Glomerular endothelial cell (primary cell): ENCODE measurements at regions not wholly inside any gene's neighbourhood (a gene's known extent, or its start where the extent isn't known, plus 50 kb on each side); places are given as distances from the start of the nearest gene placed in this dataset.
"Not testable (repeated sequence)": the region's sequence is repeated elsewhere in the genome, so short reads cannot be mapped to it uniquely, and the experiment has no call there.

Experiments
- DNase-seq: peaks from one replicate; pipeline ENCODE4 v3.0.0-alpha.2; 2011; ENCODE audit warnings: low read depth, low spot score; ENCODE audit errors: extremely low read depth

- no peak for DNase-seq
Measured at GRCh38 chr13:99074693-99075092, 96.8 kb upstream of the DOCK9 start.

GRCh38 chr13:99075268-99076191 is 97.7 kb upstream of the DOCK9 start:
- no peak for DNase-seq

- DNase-seq: no peak
Measured at GRCh38 chr13:99078017-99078771, 100.3 kb upstream of the DOCK9 start.

DNA sequence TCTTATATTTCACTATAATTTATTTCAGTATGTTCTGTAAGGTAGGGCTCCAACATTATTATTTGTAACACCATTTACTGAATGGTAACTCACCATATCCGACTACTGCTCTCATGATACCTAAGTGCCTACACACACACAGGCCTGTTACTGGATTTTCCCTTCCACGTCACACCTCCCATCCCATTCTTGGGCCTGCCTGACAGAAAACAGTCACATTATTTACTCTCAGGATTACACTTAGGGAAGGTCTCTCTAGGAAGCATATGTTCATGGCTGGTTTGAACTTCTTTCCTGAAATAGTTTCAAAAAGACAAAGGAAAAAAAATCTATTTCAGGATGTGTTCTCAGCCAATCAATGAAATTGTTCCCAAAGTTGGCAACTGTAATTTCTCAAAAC is 102.3 kb upstream of the DOCK9 start:
- no peak for DNase-seq

DNA sequence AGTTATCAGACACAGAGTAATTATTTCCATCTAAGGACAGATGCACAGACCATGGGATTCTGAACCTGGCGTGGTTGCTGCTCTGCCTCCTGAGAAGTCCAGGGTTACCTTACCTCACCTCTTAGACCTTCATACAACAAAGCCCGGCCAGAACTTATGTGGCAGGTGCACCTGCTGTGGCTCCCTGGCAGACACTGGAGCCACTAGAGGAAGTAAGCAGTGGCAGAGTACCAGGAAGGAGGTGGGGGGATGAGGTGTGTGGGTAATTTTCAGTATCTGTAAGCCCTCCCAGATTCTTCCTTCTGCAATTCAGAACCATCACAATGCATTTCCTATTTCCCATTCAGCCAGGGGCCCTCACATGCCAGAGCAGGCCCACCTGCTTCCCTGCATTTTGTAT is 106.1 kb upstream of the DOCK9 start:
- DNase-seq: no peak

- no peak for DNase-seq
Measured at GRCh38 chr13:99085139-99085807, 107.4 kb upstream of the DOCK9 start.

DNA sequence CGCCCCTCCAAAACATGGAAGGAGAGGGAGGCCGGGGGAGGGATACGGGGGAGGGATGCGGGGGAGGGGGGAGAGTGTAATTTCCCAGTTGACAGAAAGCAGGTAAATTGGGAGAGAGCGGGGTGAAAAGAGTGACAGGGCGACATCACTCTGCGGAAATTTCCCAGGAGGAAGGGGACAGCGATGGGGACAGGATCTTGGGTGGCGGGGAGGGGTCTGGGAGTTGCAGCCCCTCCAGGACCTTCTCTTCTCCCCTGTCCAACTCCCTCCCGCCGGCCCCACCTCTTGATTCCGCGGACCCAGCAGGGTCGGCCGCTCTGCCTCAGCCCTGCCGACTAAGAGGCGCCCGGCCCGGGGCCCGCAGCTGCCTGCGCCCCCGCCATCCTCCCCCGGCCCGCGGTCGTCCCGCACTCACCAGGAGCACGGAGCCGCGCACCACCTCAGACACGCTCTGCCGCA is 108.0 kb upstream of the DOCK9 start:
- no peak for DNase-seq

- DNase-seq: no peak
Measured at GRCh38 chr13:99086267-99087097, 108.6 kb upstream of the DOCK9 start.

GRCh38 chr13:99087098-99087953 is 109.5 kb upstream of the DOCK9 start:
- no peak for DNase-seq

- DNase-seq: no peak
Measured at GRCh38 chr13:99087954-99088491, 110.2 kb upstream of the DOCK9 start.

DNA sequence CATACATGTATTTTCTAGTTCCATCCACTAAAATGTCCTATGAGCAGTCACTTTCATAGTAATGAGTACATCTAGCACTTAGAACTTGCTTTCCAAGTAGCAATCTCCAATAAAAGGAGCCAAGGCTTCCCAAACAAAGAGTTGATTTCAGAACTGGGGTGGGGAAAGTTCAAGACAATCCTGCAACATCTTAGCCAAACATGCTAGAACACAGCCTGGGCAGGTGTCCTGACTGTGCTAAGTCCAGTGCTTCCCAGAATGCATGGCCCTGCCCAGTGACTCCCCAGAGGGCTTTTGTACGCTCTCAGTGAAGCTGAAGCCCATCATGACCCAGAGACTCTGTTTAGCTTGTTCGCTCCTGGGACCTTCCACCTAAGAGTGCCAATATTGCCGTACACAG is 106.7 kb upstream of the UBAC2 start:
- DNase-seq: no peak

GRCh38 chr13:99101831-99102230 is 98.8 kb upstream of the UBAC2 start:
- DNase-seq: not testable (repeated sequence)

DNA sequence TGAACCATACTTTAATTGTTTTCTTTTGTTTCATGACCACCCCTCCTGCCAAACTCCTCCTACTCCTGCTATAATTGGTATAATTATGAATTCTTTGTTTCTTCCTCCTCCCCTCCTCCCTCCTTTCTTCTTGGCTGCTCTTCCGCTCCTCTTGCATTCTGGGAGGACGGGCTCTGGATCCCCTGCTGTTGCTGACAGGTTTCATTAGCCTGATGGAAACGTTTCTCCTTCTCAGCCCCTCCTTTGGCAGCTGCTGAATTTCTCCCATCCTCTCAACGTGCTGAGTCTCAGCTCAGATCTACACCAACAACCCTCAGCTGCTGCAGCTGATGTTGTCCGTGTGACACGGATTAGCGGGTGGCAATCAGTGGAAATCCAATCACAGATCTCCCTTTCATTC is 97.1 kb upstream of the UBAC2 start:
- DNase-seq: no peak

GRCh38 chr13:99104396-99104795 is 96.3 kb upstream of the UBAC2 start:
- no peak for DNase-seq

GRCh38 chr13:99105160-99105559 is 95.5 kb upstream of the UBAC2 start:
- no peak for DNase-seq

DNA sequence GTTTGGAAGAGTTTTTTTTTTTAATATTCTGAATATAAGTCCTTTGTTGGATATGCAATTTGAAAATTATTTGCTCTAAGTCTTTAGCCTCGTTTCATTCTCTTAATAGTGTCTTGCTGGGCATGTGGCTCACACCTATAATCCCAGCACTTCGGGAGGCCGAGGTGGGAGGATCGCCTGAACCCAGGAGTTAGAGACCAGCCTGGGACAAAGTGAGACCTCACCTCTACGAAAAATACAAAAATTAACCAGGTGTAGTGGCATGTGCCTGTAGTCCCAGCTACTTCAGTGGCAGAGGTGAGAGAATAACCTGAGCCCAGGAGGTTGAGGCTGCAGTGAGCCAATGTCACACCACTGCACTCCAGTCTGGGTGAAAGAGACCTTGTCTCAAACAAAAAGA is 87.3 kb upstream of the UBAC2 start:
- no peak for DNase-seq

- DNase-seq: no peak
Measured at GRCh38 chr13:99118179-99118578, 82.5 kb upstream of the UBAC2 start.

DNA sequence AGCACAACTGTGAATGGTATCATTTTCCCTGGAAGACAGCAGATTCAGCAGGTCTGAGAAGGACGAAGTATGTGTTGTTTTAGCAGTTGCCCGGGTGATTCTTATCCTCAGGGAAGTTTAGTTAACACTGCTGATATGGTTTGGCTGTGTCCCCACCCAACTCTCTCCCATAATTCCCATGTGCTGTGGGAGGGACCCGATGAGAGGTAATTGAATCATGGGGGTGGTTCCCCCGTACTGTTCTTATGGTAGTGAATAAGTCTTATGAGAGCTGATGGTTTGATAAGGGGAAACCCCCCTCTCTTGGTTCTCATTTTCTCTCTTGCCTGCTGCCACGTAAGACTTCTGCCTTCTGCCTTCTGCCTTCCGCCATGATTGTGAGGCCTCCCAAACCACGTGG is 81.0 kb upstream of the UBAC2 start:
- DNase-seq: no peak

GRCh38 chr13:99120751-99121150 is 79.9 kb upstream of the UBAC2 start:
- no peak for DNase-seq
